Stomach (tissue), 8 donors: ENCODE measurements at regions not wholly inside any gene's neighbourhood (a gene's known extent, or its start where the extent isn't known, plus 50 kb on each side); places are given as distances from the start of the nearest gene placed in this dataset.

Source experiments
- DNase-seq, 2 donors: peaks; one replicate each; pipeline versions ENCODE4 v3.0.0 to v3.0.0-alpha.2; 2013 to 2019
- H3K27ac ChIP-seq, 5 donors: fragments of 200-600 bp in 4 of 5; sonication (generic) in 4 of 5; one replicate each; pipeline ENCODE4 v1.5.1; 2013 to 2019; ENCODE audit warnings: mild to moderate bottlenecking in 1 of 5, moderate library complexity in 1 of 5
- H3K27me3 ChIP-seq, 3 donors: fragments of 200-600 bp; sonication (generic); one replicate each; pipeline ENCODE4 v1.5.1; 2017 to 2019; ENCODE audit warnings: mixed run types in 1 of 3
- H3K36me3 ChIP-seq, 4 donors: fragments of 200-600 bp; sonication (generic); 1 replicate in 3 of 4; 2 replicates in 1 of 4; pipeline ENCODE4 v1.5.1; 2016 to 2019
- H3K4me1 ChIP-seq, 4 donors: fragments of 200-600 bp; sonication (generic); one replicate each; pipeline ENCODE4 v1.5.1; 2016 to 2019
- H3K4me3 ChIP-seq, 4 donors: fragments of 200-600 bp; sonication (generic) in 3 of 4; one replicate each; pipeline ENCODE4 v1.5.1; 2016 to 2019; ENCODE audit warnings: mild to moderate bottlenecking in 1 of 4
- H3K9me3 ChIP-seq, 4 donors: fragments of 200-600 bp; sonication (generic); one replicate each; pipeline ENCODE4 v1.5.1; 2016 to 2019
- EP300 ChIP-seq: sonication (generic); formaldehyde crosslinking; IDR thresholded peaks from one replicate; pipeline ENCODE4 v1.6.1; 2017; ENCODE audit warnings: antibody characterized with exemption
- POLR2A ChIP-seq, 4 donors: fragments of 450-650 bp; IDR thresholded peaks; one replicate each; pipeline ENCODE4 v1.6.1; 2016; ENCODE audit warnings: antibody characterized with exemption in 4 of 4, control low read depth in 2 of 4, mild to moderate bottlenecking in 1 of 4, moderate library complexity in 1 of 4
- POLR2AphosphoS5 ChIP-seq, 3 donors: sonication (generic); formaldehyde crosslinking; IDR thresholded peaks; one replicate each; pipeline ENCODE4 v1.6.1; 2016; ENCODE audit warnings: antibody characterized with exemption in 3 of 3
- WGBS, 5 donors: extraction: QIAGEN DNeasy Blood & Tissue Kit in 3 of 5; methylation state at CpG; one replicate each; pipeline versions ENCODE4 v1.1.5 to v1.1.7; 2013 to 2018; 5-methylcytosine and 5-hydroxymethylcytosine counted together
- intact Hi-C: fragments of 100-400 bp; cut with DNase I; formaldehyde crosslinking; loops from one replicate; pipeline ENCODE4 v1.15.1; 2023; ENCODE audit warnings: low total_unique reads
- TF ChIP-seq, protein P1 (sequence below), 7 experiments: fragments of 450-650 bp in 4 of 7; fragments of 200-600 bp in 3 of 7; sonication (generic) in 3 of 7; IDR thresholded peaks; one replicate each; pipeline ENCODE4 v1.5.1; 2016 to 2019; ENCODE audit warnings: antibody characterized with exemption in 7 of 7, control low read depth in 2 of 7, mild to moderate bottlenecking in 1 of 7
- donor health status: healthy with polysubstance abuse.
- donor health status: Bipolar disorder and iron deficiency.
- donor health status: healthy.

DNA sequence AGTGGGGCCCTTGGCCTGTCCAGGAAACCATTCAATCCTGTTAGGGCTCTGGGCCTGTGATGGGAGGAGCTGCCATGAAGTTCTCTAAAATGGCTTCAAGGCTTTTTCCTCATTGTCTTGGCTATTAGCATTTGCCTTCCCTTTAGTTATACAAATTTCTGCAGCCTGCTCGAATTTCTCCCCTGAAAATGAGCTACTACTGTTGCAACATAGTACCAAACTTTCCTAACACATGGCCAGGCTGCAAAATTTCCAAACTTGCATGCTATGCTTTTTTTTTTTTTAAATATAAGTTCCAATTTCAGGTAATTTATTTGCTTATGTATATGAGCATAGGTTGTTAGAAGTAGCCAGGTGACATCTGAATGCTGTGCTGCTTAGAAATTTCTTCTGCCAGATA, 560.8 kb upstream of the TBL1XR1 start:
- Histone ChIP-seq H3K4me1 (peaks cover 0 to 7% (median 3%) of the 10 kb centered on the region in 4 donors), H3K36me3 (no peaks in the 10 kb centered on the region), H3K27me3 (no peaks in the 10 kb centered on the region), H3K9me3 (no peaks in the 10 kb centered on the region), H3K4me3 (no peak overlapping the region), H3K27ac (no peak overlapping the region)
- DNase-seq, result no peak
- 66 to 85% (median 80%) methylated on average over 1 of the region's 1 CpG for WGBS, 5 donors
- TF ChIP-seq EP300 (no peak), POLR2AphosphoS5 (IDR thresholded peaks at IDR 0.05) (no peak), POLR2A (IDR thresholded peaks at IDR 0.05) (no peak)
- TF ChIP-seq, protein P1, sequence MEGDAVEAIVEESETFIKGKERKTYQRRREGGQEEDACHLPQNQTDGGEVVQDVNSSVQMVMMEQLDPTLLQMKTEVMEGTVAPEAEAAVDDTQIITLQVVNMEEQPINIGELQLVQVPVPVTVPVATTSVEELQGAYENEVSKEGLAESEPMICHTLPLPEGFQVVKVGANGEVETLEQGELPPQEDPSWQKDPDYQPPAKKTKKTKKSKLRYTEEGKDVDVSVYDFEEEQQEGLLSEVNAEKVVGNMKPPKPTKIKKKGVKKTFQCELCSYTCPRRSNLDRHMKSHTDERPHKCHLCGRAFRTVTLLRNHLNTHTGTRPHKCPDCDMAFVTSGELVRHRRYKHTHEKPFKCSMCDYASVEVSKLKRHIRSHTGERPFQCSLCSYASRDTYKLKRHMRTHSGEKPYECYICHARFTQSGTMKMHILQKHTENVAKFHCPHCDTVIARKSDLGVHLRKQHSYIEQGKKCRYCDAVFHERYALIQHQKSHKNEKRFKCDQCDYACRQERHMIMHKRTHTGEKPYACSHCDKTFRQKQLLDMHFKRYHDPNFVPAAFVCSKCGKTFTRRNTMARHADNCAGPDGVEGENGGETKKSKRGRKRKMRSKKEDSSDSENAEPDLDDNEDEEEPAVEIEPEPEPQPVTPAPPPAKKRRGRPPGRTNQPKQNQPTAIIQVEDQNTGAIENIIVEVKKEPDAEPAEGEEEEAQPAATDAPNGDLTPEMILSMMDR (IDR thresholded peaks at IDR 0.05), result no peak
- intact Hi-C loops, result no loop called here

DNA sequence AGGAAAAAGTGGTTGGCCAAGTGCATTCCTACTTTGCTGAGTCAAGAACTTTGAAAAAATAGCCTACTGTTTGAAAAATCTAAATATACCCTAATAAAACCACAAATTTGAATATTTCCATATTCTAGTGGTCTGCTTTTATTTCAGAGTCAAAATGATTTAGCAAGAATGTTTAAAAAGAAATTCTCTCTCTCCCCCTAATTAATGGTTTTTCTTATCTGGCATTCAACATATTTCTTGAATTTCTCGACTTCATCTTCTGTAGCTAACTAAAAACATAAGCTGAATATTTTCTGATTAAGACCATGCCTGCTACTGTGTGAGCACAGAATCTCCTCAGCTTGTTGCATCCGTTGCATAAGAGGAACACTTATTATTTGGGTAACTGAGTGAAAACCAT, 563.5 kb upstream of the TBL1XR1 start:
- DNase-seq, result no peak
- no peaks in the 10 kb centered on the region for H3K27me3 ChIP-seq
- TF ChIP-seq, protein P1 (IDR thresholded peaks at IDR 0.05), result no peak
- no peaks in the 10 kb centered on the region for H3K9me3 ChIP-seq
- WGBS, 5 donors, result 80 to 93% (median 88%) methylated on average over 2 of the region's 2 CpGs
- no peak overlapping the region for H3K27ac ChIP-seq
- no peak overlapping the region for H3K4me3 ChIP-seq
- intact Hi-C loops, result no loop called here
- H3K36me3 ChIP-seq, result no peaks in the 10 kb centered on the region
- peaks cover 0 to 5% (median 0%) of the 10 kb centered on the region in 4 donors for H3K4me1 ChIP-seq

DNA sequence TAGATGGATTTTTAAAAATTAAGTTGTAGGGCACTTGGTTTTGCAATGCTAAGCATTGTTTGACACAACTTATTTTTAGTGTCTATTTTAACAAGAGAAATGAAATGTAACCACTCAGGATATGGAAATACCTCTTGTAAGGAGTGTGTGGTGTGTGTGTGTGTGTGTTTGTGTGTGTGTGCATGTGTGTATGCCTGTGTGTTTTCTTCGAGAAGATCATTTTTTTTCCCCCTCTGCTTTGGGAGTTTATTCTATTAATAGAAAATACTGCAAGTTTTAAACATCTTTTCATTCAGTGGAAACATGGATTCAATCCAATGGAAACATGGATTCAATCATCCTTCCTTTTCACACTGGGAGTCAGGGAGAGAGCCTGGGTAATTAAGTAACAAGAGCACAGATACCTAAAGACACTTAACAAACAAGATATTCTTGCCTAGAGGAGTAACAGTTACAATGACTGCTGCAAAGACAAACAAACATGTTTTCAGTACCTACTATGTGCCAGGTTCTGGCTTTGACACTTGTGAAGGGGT, 567.2 kb upstream of the TBL1XR1 start:
- peak overlapping the region in 1 of 5 donors; percentile 59 for H3K27ac ChIP-seq

DNA sequence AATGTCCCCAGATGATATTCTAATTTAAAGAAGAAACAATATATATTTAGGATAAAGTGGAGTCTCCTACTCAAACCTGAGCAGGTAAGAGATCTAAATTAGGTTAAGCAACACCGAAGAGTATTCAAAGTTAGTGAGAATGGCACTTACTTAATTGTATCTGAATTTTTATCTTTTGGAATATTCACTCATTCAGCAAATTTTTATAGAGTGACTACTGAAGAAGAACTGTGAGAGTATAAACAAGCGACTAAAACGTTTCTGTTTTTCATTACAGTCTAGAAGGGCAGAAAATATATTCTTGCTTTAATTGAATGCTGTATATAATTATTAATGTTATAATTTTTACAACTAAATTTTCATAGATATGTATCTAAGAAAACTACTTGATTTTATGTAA, 567.7 kb upstream of the TBL1XR1 start:
- H3K27ac ChIP-seq, result peak overlapping the region in 1 of 5 donors; percentile 59
- H3K36me3 ChIP-seq, result no peaks in the 10 kb centered on the region
- no peaks in the 10 kb centered on the region for H3K27me3 ChIP-seq
- TF ChIP-seq POLR2A (IDR thresholded peaks at IDR 0.05) (no peak), POLR2AphosphoS5 (IDR thresholded peaks at IDR 0.05) (no peak), EP300 (no peak)
- TF ChIP-seq, protein P1 (IDR thresholded peaks at IDR 0.05), result no peak
- no peak overlapping the region for H3K4me3 ChIP-seq
- WGBS, 5 donors, result 68 to 88% (median 84%) methylated on average over 3 of the region's 3 CpGs
- DNase-seq, result no peak
- peaks cover 0 to 12% (median 7%) of the 10 kb centered on the region in 4 donors for H3K9me3 ChIP-seq
- H3K4me1 ChIP-seq, result peaks cover 0 to 5% (median 0%) of the 10 kb centered on the region in 4 donors
- intact Hi-C loops, result no loop called here

More for the DNA sequence above, 567.2 kb upstream of the TBL1XR1 start:
- 41 to 63% (median 62%) methylated on average over 1 of the region's 1 CpG for WGBS, 5 donors
- TF ChIP-seq, protein P1 (IDR thresholded peaks at IDR 0.05), result no peak
- peak in 1 of 3 donors; percentile 49 for TF ChIP-seq POLR2AphosphoS5 (IDR thresholded peaks at IDR 0.05)
- no peak for TF ChIP-seq POLR2A (IDR thresholded peaks at IDR 0.05)
- TF ChIP-seq EP300, result no peak
- DNase-seq, result peak in 1 of 2 donors; percentile 85
- peaks cover 0 to 11% (median 7%) of the 10 kb centered on the region in 4 donors for H3K9me3 ChIP-seq
- no peaks in the 10 kb centered on the region for H3K27me3 ChIP-seq
- H3K4me1 ChIP-seq, result peaks cover 0 to 5% (median 0%) of the 10 kb centered on the region in 4 donors
- no peaks in the 10 kb centered on the region for H3K36me3 ChIP-seq
- no peak overlapping the region for H3K4me3 ChIP-seq
- intact Hi-C loops, result no loop called here
